ENCODE measurements at regions not wholly inside any gene's neighbourhood (a gene's known extent, or its start where the extent isn't known, plus 50 kb on each side); places are given as distances from the start of the nearest gene placed in this dataset.

DNA sequence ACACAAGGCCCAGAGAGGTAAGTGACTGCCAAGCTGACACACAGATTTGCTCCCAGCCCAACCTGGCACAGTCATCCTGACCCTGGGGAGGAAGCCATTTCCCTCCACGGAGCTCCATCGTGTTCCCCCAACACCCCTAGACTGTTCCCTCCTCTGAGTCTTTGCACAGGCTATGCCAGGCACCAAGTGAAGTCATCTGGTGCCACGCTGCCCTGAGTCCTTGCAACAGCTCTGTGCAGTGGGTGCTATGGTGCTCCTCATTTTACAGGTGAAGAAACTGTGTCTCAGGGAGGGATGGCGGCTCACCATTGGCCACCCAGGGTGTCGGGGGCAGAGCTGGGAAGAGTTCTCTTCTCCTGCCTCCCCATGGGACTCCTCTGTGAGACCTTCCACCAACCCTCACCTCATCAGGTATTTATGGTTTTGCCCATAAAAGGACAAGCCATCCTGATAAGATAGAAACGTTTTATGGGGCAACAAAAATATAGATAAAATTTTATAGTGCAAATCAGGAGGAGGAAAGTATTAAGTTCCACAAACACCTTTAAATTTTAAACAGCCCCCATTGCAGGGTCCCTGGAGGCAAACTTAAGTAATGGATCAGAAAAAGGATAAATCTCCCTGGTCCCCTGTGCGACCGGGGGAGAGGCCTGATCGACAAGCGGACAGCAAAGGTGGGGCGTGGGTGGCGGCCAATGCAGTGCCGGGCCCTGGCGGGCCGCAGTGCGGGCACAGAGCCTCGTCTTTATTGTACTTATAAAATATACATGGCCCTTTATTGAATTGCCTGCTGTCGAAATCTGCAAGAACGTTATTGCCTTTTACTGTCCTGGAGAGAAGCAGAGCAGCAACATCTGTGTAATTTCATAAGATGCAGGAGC lies 50.2 kb upstream of the ZBTB43 start:
- no peak for ATAC-seq (ENCODE audit: low read depth)
- dilution Hi-C loops (cut with HindIII; ENCODE audit: low sequenced_read_pairs, unreplicated experiment) = no loop called here

More for the DNA sequence above, 50.2 kb upstream of the ZBTB43 start:
- H2BK20ac ChIP-seq (ENCODE audit: low read depth, low read length) = no peak overlapping the region
- no peaks in the 10 kb centered on the region for H3K79me1 ChIP-seq (ENCODE audit: low read depth in 1 of 2, low read length in 2 of 2)
- no peak overlapping the region for H3K27ac ChIP-seq (ENCODE audit: insufficient read depth, low read length)
- H3K9ac ChIP-seq (ENCODE audit: low read depth, low read length) = no peak overlapping the region
- H2AK5ac ChIP-seq (ENCODE audit: low read depth, low read length) = no peak overlapping the region
- H3K9me3 ChIP-seq (ENCODE audit: control insufficient read depth, insufficient read depth, low read length) = no peaks in the 10 kb centered on the region
- no peak overlapping the region for H3K18ac ChIP-seq (ENCODE audit: low read depth, low read length)
- in situ Hi-C loops (cut with MboI; ENCODE audit: low sequenced_read_pairs) = no loop called here
- 25% methylated on average over 3 of the region's 19 CpGs; no CpG with 5 or more reads in 1 of the 2 experiments for WGBS, 2 experiments (ENCODE audit: extremely low coverage in 2 of 2, insufficient read length in 1 of 2)
- no peaks in the 10 kb centered on the region for H4K20me1 ChIP-seq (ENCODE audit: insufficient read depth, low read length)
- ChIA-PET POLR2A (ENCODE audit: unreplicated experiment) (no interaction called here), CTCF (no interaction called here)
- TF ChIP-seq RFX5 (IDR thresholded peaks at IDR 0.05; ENCODE audit: low read depth, low read length) (no peak), POLR2A (IDR thresholded peaks at IDR 0.05; ENCODE audit: low read depth, low read length) (no peak), FOS (IDR thresholded peaks at IDR 0.05; ENCODE audit: low read depth, low read length) (no peak)
- no peak overlapping the region for H4K8ac ChIP-seq (ENCODE audit: low read depth in 2 of 2, low read length in 2 of 2)
- intact Hi-C loops (cut with micrococcal nuclease) = no loop called here
- peak overlapping the region; percentile 43 for H2AFZ ChIP-seq (replicated peaks; ENCODE audit: low read length, poor library complexity)
- no peaks in the 10 kb centered on the region for H3K9me1 ChIP-seq (ENCODE audit: insufficient read depth, low read length)
- H3K4ac ChIP-seq (ENCODE audit: low read depth, low read length) = no peak overlapping the region
- H2BK120ac ChIP-seq (ENCODE audit: low read depth, low read length) = no peak overlapping the region
- no peaks in the 10 kb centered on the region for H3K4me1 ChIP-seq (ENCODE audit: control insufficient read depth, insufficient read depth, low read length)
- H2BK5ac ChIP-seq (ENCODE audit: low read depth, low read length, poor library complexity, severe bottlenecking) = no peak overlapping the region
- H3K27me3 ChIP-seq (ENCODE audit: control insufficient read depth, insufficient read depth, low read length) = peaks cover 24% of the 10 kb centered on the region
- peak overlapping the region; percentile 37 for H2AK9ac ChIP-seq (replicated peaks; ENCODE audit: low read depth, low read length, poor library complexity)
- no peak overlapping the region for H4K91ac ChIP-seq (ENCODE audit: insufficient read depth, low read depth, low read length)
- no peak overlapping the region for H3K23ac ChIP-seq (ENCODE audit: low read depth, low read length)
- no peak for DNase-seq
- H4K5ac ChIP-seq (ENCODE audit: low read depth, low read length) = no peak overlapping the region
- H3K4me3 ChIP-seq (ENCODE audit: insufficient read depth, low read depth, low read length) = no peak overlapping the region
- no peaks in the 10 kb centered on the region for H3K36me3 ChIP-seq (ENCODE audit: control insufficient read depth, insufficient read depth, low read length)
- H3K14ac ChIP-seq (replicated peaks; ENCODE audit: low read depth, low read length) = no peak overlapping the region
- H2BK15ac ChIP-seq (ENCODE audit: low read depth, low read length) = no peak overlapping the region
- no TSS peak for BruUV-seq (replicated peaks)
- H3K4me2 ChIP-seq (ENCODE audit: low read depth, low read length) = no peak overlapping the region
- no peak overlapping the region for H3K56ac ChIP-seq (ENCODE audit: extremely low read depth, insufficient read depth, low read length)

Data from IMR-90 (cell line).